ENCODE measurements at regions not wholly inside any gene's neighbourhood (a gene's known extent, or its start where the extent isn't known, plus 50 kb on each side); places are given as distances from the start of the nearest gene placed in this dataset.

DNA sequence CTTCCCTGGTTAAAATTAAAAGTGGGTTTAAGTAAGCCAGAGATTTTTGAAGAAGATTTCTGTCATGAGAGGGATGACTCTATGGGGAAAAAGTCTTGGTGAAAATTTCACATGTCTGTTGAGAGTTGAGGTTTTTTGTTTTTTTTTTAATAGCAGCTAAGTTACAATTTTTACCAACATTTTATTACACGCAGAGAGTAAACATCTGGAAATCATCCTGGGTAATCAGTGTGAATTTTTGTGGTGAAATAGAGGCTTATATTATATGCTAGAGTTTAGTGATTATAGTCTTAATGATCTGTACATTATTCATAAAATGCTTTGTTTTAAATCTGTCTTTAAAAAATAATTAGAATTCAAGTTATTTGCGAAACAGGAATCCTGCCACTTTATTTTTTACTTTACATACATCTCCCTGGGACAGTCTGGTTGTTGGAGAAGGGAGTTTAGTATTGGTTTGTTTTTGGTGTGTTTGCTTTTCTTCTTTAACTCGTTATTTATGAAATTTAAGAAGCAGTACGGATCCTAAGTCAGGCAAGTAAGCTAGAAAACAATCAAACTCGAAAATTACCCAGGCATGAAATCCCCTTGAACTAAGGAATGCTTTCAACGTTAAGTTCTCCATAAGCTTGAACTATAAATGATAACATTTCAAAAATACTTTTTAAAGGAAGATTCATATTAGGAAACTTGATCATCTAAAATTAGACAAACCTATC lies 143.4 kb upstream of the TSC22D2 start:
- DNase-seq: no peak

DNA sequence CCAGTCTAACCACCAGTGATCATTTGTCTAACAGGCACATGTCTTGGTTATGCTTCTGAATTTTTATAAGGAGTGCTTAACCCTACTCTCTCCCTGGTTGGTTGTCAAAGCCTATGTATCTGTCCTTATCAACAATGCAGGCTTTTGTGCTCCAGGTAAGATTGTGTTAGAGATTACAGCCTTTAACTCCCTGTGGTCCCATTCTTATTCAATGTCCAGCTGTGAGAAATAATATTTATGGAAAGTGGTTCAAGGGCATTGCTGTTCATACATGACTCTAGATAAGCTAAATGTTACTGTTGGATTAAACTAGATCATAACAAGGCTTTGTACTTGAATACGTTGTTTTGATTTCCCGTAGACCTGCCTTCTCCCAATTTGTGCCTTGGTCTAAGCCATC lies 146.1 kb upstream of the TSC22D2 start:
- no peak for DNase-seq

DNA sequence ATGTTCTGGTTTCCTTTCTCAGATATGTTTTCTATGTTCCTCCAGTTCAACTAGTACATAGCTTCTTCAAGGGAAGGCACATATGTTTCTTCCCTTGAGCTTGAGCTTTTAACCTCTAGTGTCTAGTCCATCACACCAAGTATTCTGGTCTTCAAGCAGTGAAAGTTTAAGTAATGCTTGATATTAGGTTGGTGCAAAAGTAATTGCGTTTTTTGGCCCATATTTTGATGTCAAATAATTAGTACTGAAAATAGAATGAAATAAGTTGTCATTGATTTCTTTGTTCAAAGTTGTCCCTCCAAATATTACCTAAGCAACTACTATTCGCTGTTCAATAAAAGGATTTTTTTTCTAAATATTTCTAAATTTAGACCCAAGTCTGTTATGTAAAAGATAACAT lies 146.7 kb upstream of the TSC22D2 start:
- DNase-seq: no peak

DNA sequence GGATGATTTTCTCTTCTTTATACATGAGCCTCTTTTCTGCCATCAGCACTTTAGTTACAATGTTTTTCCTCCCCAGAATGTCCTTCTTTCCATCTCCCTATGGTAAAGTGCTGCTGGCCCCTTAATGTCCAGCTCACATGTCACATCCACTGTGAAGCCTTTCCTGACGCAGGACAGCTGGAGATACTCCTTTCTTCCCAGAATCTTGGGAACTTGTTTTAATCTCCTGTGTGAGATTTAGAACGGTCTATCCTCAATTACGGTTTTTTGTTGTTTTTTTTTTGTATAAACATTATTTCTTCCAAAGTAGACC lies 147.7 kb upstream of the TSC22D2 start:
- no peak for DNase-seq

DNA sequence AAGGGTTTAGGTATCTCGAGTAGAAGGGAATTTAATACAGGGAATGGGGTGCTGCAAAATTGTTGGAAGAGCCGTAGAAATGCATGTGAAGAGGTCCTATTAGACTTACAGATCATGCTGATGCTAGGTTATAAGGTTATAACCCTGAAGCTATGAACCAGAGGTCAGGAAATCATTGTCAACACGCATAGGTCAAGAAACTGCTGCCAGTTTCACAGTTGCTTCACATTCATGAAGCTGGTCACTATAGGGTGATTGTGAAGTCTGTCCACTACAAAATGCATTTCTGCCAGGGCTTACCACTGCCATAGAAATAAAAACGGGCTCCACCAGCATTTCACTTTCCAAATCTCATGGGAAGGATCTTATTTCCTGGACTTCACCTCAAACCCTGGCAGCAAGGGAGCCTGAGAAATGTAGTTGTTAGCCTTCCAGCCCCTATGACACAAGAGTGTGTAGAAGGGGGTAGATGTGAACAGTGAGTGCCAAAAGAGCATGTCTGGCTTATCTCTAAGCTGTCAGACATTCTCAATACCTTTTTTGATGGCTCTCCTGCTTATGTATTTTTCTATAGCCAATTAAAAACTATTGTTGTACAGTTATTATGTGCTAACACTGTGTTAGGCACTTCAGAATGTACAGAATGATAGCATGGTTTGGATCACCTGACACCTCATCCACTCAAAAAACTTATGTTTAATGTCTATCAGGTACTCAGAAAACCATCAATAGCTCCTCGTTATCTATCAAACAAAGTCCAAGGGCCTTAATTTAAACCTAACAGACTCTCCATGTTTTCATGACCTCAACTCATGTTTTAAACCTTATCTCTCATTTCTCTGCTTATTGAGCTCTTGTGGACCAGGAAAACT lies 148.3 kb upstream of the TSC22D2 start:
- no peak for DNase-seq

DNA sequence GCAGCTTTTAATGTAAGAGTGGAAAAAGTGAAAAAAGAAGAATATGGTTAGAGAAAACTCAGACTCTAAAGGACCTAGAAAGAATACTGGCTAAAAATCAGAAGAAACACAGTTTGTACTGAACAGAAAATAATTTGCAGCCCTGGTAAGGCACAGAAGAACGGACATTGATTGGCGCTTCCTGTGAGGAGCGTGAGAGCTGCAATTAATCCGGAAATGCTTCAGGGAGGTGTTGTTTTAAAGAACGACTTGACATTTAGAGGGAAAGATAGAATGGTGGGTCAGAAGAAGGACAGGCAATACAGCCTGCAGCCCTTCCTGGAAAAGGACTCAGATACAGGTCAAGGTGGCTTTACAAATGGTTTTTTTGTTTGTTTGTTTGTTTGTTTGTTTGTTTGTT lies 151.3 kb upstream of the TSC22D2 start:
- DNase-seq: no peak

DNA sequence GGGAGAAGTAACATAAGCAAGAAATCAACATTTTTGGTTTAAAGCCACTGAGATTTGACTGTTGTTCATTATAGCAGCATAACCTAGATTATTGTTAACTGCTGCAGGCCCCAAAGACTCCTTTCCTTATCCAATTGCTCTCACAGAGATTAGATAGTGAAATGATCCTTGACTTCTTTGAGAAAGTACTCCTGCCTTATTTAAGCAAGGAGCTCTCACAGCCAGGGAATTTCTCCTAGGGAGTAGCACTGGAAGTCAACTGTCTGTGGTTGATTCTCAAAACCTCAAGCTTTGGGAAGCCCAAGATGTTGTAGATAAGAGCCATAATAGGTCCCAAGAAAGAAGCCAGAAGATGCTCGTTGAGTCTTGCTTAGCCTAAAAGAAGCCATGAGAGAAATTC lies 151.8 kb upstream of the TSC22D2 start:
- DNase-seq: no peak

DNA sequence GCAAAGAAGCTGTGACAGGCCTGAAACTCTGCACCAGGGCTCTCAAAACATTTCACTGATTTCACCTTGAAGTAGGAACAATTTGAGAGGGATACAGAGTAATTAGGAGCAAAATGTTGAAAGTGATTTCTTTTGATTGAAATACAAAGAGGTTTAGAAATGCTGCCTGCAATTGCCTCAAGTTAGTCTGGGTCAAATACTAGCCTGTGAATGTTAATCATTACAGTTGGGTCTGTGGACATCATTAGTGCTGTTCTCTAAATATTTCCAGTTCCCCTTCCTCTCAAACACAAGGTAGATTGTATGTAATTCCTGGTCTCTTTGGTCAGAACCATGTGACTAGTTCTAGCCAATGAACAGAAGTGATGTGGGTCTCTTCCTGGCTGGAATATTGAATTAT lies 152.3 kb upstream of the TSC22D2 start:
- DNase-seq: no peak

DNA sequence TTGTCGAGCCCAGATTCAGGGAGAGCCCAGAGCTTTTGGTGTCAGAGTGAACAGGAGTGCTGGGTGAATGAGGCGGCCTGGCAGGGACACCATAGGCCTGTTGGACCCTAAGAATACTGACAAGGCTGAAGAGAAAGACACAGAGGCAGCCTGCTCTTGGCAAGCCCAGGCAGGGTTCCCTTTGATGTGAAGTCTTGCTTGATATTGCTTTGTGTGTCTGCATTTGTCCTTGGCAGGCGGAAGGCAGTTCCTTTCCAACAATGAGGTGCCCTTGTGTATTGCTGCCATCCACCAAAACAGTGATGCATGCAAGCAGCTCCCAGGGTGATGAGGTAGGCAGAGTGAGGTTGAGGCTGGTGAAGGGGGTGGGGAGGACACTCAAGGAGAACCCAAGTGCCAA lies 152.7 kb upstream of the TSC22D2 start:
- DNase-seq: no peak

DNA sequence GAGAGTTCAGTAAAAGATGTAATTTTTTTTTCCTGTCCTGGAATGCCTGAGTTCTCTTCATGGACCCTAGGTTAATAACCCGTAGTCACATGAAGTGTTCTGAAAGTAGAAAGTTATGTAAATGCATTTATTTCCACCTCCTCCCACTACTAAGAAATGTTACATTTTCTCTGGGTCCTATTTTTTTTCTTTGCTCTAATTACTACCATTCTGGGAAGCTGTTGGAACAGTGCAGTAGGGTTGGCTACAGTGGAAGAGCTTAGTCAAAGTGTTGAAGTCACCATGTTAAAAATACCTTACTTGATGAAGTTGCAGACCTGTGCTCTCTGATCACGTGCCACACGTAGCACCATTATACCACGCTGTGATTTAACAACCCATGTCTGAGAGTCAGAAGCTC lies 153.8 kb upstream of the TSC22D2 start:
- no peak for DNase-seq

DNA sequence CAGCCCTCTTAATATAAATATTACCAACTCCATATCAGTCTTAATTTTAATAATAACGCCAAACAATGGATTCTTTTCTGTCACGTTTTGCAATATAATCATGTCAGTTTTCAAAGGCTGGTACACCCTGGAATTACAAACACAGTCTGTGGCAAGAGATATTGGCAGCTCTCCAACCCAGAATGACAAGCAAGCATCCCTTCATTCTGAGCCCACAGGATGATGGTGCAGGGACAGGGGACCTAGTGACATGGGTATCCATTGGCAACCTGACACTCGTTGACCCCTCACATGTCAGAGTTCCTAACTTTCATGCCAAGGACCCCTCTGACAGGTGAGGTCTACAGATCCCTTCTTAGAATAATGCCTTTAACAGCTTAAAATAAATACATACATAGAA lies 154.5 kb upstream of the TSC22D2 start:
- no peak for DNase-seq

DNA sequence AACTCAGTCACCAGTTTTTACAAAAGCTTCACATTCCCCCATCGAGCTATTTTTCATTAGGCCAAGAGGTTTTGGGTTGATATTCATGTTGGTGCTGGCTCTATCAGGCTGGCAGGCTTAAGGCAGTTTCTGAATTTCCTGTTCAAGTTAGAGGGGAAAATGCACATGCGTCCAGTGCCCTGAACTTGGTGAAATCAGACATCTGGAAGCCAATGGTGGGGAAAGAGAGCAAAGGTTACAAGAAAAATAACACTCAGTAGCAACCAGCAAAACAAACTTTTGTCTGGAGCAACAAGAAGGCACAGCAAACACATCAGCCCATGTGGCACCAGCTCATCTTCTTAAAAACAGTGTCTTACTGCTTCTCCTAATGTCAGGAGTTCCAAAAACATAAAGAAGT lies 155.6 kb upstream of the TSC22D2 start:
- no peak for DNase-seq

DNA sequence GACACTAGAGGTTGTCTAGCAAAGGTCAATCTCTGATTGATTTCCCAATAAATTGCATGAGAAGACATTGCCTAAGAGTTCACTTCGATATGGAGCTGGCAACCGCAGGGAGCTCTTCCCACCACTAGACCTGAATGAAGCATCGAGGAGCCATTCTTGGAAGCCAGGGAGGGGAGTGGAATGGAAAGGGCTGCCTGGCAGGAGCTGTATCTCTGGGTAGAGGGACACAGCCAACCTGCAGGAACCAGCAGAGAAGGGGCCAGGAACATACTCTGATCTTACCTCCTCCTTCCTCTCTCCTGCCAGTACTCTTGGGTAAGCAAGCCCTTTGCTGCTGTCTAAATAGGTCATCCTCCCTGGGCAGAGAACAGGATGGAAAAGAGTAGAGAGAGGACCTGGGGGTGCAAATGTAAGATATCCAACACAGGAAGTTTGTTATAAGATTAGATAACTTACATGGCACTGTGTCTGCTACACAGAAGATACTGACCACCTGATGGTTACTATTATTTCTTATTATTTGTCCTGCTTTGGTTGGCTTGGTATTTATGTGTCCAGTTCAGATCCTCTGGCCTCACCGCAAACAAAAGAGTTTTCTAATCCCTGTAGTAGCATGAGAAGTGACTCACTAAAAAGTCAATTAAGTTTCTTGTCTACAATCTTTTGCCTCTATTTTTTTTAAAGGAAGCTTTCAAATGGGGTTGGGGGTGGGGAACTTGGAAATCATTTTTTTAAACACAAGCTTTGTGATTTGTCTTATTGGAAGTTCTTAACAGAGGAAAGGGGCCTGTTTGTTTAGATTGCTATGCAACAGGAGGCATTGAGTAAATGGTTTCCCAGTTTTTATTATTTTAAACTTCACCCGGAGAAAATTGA lies 156.7 kb upstream of the TSC22D2 start:
- DNase-seq: no peak

DNA sequence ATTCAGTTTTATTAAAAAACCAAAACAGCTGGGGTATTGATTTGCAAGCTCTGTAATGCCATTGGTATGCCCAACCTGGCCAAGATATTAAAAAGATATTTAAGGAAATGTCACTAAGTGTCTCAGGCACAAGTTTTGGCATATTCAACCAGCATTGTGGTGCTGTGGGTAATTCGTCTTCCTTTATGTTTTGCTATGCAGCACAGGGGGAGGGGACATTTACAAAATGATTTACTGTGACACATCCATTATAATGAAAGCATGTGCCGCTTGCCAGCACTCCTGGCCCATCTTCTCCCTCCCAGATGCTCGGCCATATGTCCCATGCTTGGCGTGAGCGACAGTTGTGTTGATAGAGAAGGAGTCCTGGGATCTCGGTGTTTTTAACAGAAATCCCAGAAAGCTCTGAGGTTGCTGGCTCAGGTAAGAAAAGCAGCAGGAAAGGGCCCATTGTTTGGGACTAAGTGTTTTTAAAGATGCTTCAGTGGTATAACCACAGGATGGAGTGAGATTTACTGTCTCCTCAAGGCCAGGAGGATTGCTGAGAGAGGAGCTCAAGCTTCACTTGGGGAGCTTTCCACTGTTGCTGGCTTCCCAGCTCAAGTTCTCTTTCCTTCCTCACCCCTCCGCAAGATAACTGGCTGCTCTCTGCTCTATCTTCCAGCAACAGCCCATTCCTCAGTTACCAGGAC lies 158.2 kb upstream of the TSC22D2 start:
- no peak for DNase-seq

DNA sequence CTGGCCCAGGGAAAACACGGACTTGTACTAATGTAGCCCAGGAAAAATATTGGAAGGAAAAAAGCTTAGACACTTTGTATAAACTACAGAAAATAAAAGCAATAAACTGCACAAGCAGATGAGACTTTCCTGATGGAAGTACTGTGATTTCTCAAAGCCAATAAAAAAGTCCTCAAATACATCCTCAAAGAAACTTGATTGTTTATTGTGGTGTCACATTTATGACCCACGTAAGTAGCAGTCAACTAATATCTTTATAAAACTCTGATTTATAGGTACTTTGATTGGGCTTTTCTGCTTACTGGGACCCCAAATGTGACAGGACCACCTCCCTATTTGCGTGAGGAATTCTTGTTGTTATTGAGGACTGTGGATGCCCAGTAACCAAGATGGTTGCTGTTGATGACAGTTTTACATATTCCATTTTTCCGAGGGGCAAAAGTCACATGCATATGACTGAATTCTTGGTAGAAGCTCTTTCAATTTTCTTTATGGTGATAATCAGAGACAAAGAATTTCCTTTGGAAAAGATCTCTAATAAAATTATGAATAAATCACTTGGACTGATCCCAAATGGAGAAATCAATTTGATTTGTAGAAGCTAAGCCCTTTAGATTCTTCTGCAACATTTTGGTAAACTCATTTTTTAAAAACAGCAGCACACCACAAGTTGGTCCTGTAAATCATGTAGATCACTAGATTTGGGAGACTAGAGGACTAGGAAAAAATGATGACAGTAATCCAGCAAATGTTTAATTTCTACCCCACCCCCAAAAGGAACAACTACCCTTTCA lies 159.0 kb upstream of the TSC22D2 start:
- DNase-seq: no peak

DNA sequence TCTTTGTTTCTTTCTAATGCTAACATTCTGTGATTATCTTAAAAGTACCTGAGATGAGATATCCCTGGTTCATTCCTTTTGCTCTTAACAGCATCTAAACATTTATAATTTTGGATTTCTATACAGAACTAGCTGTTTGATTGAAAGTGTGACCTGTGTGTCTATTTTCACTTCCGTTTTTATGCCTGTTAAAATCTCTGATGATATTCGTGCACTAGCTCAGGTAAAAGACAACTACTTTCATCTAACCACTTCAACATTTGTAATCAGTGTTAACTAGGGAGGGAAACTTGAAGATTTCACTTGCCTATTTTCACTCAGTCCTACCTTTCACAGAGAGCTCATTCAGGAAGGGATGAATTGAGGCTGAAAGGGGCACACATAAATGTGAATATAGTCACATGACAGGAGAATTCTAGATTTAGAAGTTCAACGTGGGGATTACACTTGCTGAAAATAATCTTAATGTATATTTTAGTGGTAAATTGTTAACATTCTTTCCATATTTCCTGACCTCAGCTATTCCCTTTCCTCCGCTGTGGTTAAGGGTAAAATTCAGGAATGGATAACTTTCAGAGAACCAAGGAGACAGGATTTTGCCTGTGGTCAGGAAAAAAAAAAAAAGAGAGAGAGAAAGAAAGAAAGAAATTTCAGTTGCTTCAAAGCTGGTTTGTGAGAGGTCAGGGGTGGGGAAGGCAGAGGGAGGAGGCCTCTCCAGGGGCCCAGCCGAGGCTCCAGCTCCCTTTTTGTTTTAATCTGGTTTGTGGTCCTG lies 159.8 kb upstream of the TSC22D2 start:
- DNase-seq: no peak

DNA sequence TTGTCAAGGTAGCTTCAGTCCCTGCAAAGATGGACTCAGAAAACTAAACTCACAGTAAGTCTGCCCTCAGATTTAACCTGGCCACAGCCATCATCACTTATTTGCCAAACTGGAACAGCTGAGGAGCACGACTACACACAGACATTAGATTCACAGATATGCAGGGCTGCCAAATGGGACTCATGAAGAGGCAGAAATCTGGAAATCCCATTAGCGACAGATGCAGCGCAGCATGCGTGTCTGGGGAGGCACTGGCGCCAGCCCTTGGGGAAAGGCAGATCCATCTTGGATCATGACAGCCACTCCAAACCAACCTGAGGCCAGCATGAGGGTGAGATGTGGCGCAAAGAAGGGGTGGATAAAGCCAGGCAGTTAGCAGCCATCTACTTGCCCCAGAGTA lies 160.7 kb upstream of the TSC22D2 start:
- DNase-seq: no peak

DNA sequence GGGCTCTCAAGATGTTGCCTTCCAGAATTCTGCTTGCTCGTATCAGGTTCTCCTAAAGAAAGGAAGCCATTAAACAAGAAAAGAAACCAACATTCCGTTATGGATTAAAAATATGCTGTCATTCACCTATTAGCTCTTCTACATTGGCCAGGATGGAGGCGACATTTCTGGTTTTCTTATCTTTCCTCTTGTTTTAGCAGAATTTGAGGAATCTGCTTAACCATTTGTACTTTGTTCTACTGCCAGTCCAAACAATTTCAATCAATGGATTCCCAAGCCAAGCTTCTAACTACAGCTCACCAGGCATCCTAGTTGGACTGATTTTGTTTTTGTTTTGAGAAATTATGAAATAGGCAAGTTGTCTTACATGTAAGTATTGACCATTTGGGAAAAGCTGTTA lies 164.6 kb upstream of the TSC22D2 start:
- DNase-seq: no peak

DNA sequence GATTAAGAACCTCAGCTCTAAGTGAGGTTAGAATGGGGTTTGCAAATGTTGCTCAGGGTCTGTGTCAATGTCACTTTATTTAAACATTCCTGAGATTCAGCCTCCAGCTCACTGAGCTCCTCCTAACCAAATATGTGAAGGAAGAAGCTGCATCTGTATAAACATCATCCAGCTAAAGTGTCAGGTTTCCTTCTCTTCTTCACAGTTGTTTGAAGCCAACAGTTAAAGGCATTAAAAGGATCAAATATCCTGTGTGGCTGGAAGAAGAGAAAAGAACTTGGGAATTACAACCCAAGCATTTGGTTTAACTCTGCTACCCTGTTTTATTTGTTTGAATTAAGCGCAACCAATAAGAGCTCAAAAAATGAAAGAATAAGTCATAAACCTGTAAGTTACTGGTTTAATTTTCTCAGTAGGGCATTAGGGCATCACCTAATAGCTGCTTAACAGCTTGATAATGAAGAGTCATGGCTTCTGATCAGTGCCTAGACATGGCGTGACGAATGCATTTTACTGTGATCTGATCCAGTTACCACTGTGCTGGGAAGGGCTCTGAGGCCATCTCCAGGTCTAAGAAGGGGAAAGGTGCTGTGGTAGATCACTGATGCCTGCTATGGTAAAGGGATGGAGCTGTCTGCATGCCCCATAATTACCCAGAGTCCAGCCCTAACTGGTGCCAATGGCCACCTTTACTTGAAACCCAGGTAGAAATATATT lies 165.7 kb upstream of the TSC22D2 start:
- DNase-seq: no peak

DNA sequence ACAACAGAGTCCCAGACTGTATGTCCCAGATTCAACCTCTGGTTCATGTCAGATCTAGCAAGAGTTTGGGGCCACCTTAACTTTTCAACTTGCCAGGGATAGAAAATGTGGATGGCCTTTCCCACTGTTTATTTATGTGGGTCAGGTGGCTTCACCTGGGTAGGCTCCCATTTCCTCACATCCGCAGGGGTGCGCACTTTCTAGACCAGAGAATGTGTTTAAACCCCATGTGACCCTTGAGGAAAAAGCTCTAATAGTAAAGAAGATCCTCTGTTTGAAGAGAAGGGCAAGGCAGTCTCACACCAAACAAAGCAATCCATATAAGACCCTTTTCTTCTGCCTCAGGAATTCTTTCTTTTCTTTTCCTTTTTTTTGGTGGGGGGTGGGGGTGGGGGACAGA lies 167.2 kb upstream of the TSC22D2 start:
- no peak for DNase-seq

DNA sequence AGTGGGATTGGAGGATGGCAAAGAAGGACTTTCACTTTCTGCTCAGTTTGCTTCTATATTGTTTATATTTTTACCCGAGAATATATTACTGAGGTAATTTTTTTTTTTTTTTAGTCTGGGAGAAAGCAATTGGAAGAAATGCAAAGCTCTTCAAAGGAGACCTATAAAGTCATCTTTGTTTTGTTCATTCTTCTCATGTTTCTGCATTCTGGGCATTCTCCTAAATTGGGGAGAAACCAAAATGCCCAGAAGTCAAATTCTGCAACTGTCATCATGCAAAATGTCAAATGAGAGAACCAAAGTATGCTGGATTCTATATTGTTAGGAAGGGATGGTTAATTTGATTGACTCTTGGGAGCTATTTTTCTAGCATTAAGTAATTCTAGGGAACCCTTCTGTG lies 168.3 kb upstream of the TSC22D2 start:
- no peak for DNase-seq
